ENCODE measurements at regions not wholly inside any gene's neighbourhood (a gene's known extent, or its start where the extent isn't known, plus 50 kb on each side); places are given as distances from the start of the nearest gene placed in this dataset.

GRCh38 chr9:38228331-38229103 is 159.5 kb upstream of the SHB start:
- TF ChIP-seq, protein P1, sequence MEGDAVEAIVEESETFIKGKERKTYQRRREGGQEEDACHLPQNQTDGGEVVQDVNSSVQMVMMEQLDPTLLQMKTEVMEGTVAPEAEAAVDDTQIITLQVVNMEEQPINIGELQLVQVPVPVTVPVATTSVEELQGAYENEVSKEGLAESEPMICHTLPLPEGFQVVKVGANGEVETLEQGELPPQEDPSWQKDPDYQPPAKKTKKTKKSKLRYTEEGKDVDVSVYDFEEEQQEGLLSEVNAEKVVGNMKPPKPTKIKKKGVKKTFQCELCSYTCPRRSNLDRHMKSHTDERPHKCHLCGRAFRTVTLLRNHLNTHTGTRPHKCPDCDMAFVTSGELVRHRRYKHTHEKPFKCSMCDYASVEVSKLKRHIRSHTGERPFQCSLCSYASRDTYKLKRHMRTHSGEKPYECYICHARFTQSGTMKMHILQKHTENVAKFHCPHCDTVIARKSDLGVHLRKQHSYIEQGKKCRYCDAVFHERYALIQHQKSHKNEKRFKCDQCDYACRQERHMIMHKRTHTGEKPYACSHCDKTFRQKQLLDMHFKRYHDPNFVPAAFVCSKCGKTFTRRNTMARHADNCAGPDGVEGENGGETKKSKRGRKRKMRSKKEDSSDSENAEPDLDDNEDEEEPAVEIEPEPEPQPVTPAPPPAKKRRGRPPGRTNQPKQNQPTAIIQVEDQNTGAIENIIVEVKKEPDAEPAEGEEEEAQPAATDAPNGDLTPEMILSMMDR (IDR thresholded peaks at IDR 0.05 in 8 of 11, conservative IDR thresholded peaks at IDR 0.05 in 3 of 11): no peak
- no peak for TF ChIP-seq POLR2A (IDR thresholded peaks at IDR 0.05)

Data from spleen (tissue), 7 donors.